Naive thymus-derived CD4-positive, alpha-beta T cell (primary cell): ENCODE measurements at regions not wholly inside any gene's neighbourhood (a gene's known extent, or its start where the extent isn't known, plus 50 kb on each side); places are given as distances from the start of the nearest gene placed in this dataset.
"Not testable (repeated sequence)": the region's sequence is repeated elsewhere in the genome, so short reads cannot be mapped to it uniquely, and the experiment has no call there.

Experiments used
- ATAC-seq: fragments of 150-1000 bp; cut with Tn5 transposase; 2 replicates; pipeline ENCODE4 v1.10.0; 2021; ENCODE audit warnings: mild to moderate bottlenecking, moderate library complexity
- CTCF ChIA-PET: fragments of 350-600 bp; sonication (Branson Sonifier 250); formaldehyde crosslinking; loops from one replicate; lab custom pipeline; 2021; ENCODE audit warnings: antibody characterized with exemption; lab: Charles Lee
- POLR2A ChIA-PET: fragments of 350-600 bp; sonication (Branson Sonifier 250); formaldehyde crosslinking; loops from one replicate; lab custom pipeline; 2021; ENCODE audit warnings: antibody characterized with exemption, inconsistent platforms; lab: Charles Lee
- DNase-seq, 9 donors: peaks; one replicate each; pipeline versions ENCODE4 v3.0.0 to v3.0.0-alpha.2; 2020 to 2022; ENCODE audit warnings: mixed read lengths in 1 of 9
- H3K27ac ChIP-seq: one replicate; pipeline ENCODE4 v1.7.0; 2013; ENCODE audit warnings: mild to moderate bottlenecking, low read depth, low read length, moderate library complexity
- H3K27me3 ChIP-seq, 2 donors: one replicate each; pipeline ENCODE4 v1.7.0; 2013; ENCODE audit warnings: low read length in 2 of 2, mild to moderate bottlenecking in 2 of 2, moderate library complexity in 2 of 2; ENCODE audit not compliant: control insufficient read depth in 2 of 2, insufficient read depth in 2 of 2
- H3K36me3 ChIP-seq, 3 experiments: 1 replicate in 2 of 3; 2 replicates in 1 of 3; pipeline ENCODE4 v1.7.0; 2013; ENCODE audit warnings: low read length in 3 of 3, mild to moderate bottlenecking in 3 of 3, moderate library complexity in 1 of 3; ENCODE audit not compliant: insufficient read depth in 3 of 3, control insufficient read depth in 2 of 3
- H3K4me1 ChIP-seq, 2 donors: one replicate each; pipeline ENCODE4 v1.7.0; 2013; ENCODE audit warnings: low read length in 2 of 2, mild to moderate bottlenecking in 2 of 2, moderate library complexity in 1 of 2; ENCODE audit not compliant: control insufficient read depth in 2 of 2, insufficient read depth in 2 of 2
- H3K4me3 ChIP-seq: 2 replicates; pipeline ENCODE4 v1.7.0; 2013; ENCODE audit warnings: mild to moderate bottlenecking, low read length
- H3K9me3 ChIP-seq, 3 experiments: 1 replicate in 2 of 3; 2 replicates in 1 of 3; pipeline ENCODE4 v1.7.0; 2013; ENCODE audit warnings: low read length in 3 of 3; ENCODE audit not compliant: control insufficient read depth in 2 of 3
- H3K27ac Mint-ChIP-seq, 9 donors: one replicate each; pipeline ENCODE4 v1.8.0; 2020 to 2022; ENCODE audit warnings: mixed read lengths in 9 of 9, mild to moderate bottlenecking in 8 of 9, moderate library complexity in 5 of 9, inconsistent platforms in 2 of 9
- H3K27me3 Mint-ChIP-seq, 5 donors: one replicate each; pipeline ENCODE4 v1.8.0; 2021 to 2022; ENCODE audit warnings: mixed read lengths in 5 of 5, mild to moderate bottlenecking in 1 of 5
- H3K36me3 Mint-ChIP-seq, 5 donors: one replicate each; pipeline ENCODE4 v1.8.0; 2020 to 2022; ENCODE audit warnings: mixed read lengths in 5 of 5, mild to moderate bottlenecking in 3 of 5, inconsistent platforms in 1 of 5
- H3K4me1 Mint-ChIP-seq, 7 donors: one replicate each; pipeline ENCODE4 v1.8.0; 2020 to 2022; ENCODE audit warnings: mixed read lengths in 7 of 7, mild to moderate bottlenecking in 3 of 7, inconsistent platforms in 1 of 7
- H3K4me3 Mint-ChIP-seq, 10 donors: one replicate each; pipeline ENCODE4 v1.8.0; 2020 to 2022; ENCODE audit warnings: mild to moderate bottlenecking in 10 of 10, mixed read lengths in 10 of 10, moderate library complexity in 6 of 10, inconsistent platforms in 2 of 10
- H3K9me3 Mint-ChIP-seq, 11 donors: one replicate each; pipeline ENCODE4 v1.8.0; 2020 to 2022; ENCODE audit warnings: mixed read lengths in 11 of 11, mild to moderate bottlenecking in 4 of 11, inconsistent platforms in 1 of 11, moderate library complexity in 1 of 11
- intact Hi-C, 2 donors: fragments of 100-400 bp; cut with micrococcal nuclease; formaldehyde crosslinking; loops; one replicate each; pipeline ENCODE4 v1.15.1; 2023

DNA sequence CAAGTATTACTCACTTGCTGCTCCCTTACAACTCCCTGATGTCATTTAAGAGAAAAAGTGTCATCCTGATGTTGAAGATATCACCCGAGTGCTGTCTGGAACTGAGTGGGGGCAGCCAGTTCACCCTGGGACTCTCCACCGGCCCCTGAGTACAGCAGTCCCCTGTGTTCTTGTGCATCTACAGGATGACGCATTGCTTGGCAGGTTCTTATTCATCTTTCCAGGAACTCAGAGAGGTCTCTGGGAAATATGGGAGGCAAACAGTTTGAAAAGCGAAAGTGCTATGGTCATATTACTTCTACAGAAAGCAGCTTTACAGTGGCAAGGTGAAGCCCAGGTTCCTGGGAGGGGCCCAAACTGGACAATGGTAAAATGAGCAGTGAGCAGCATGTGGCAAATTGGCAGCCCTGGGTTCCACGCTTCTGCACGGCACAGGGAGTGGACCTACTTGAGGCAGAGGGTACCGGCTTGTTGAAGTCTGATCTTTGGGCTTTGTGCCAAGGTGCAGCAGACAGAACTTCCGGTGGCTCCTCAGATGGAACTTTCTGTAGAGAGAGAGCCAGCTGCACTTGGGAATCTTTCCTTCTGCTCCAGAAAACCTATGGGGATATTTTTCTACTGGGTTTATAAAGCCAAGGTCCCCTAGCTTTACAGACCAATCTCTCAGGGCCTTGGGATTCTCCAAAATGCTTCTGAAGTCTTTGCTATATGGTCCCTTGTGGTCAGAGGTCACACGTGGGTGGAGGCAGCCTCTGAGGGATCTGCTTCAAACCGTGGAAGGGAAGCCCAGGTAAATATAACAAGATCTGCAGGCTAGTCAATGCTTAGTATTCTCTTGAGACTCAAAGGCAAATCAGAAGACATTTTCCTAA lies 128.3 kb downstream of the MAP3K7 start:
- CTCF ChIA-PET, result interaction anchor here (1.5 kb wide), 1 partner anchor 15 kb away, joined by 5 read pairs; no protein-coding TSS in a partner anchor
- Histone ChIP-seq H3K4me1 (peaks cover 25 to 30% of the 10 kb centered on the region in 2 donors), H3K27me3 (no peaks in the 10 kb centered on the region), H3K9me3 (no peaks in the 10 kb centered on the region), H3K4me3 (peak overlapping the region; percentile 26), H3K27ac (no peak overlapping the region), H3K36me3 (no peaks in the 10 kb centered on the region)
- H3K4me3 Mint-ChIP-seq, result peak overlapping the region in 9 of 10 donors; percentile 45 to 82 (median 74)
- POLR2A ChIA-PET, result interaction anchor here (1.6 kb wide), 1 partner anchor 17 kb away, joined by 6 read pairs; no protein-coding TSS in a partner anchor
- DNase-seq (peak in 6 of 9 donors; percentile 37 to 74 (median 48)), ATAC-seq (peak; percentile 70)
- H3K4me1 Mint-ChIP-seq, result peaks cover 23 to 65% (median 47%) of the 10 kb centered on the region in 7 donors
- H3K36me3 Mint-ChIP-seq, result peaks cover 0 to 18% (median 0%) of the 10 kb centered on the region in 5 donors
- peak overlapping the region in 8 of 9 donors; percentile 21 to 91 (median 80) for H3K27ac Mint-ChIP-seq
- no peaks in the 10 kb centered on the region for H3K27me3 Mint-ChIP-seq
- H3K9me3 Mint-ChIP-seq, result peaks cover 0 to 3% (median 0%) of the 10 kb centered on the region in 11 donors
- intact Hi-C loops, result loop anchor here in 1 of 2 donors (1.0 kb wide), 3 partner anchors 15 to 60 kb away; no protein-coding TSS in a partner anchor

- H3K4me1 Mint-ChIP-seq, result peaks cover 17 to 58% (median 41%) of the 10 kb centered on the region in 7 donors
- intact Hi-C loops, result loop anchor here (1.0 to 2.0 kb wide), 4 partner anchors 15 to 60 kb away; no protein-coding TSS in a partner anchor
Measured at GRCh38 chr6:90457867-90458259, 129.0 kb downstream of the MAP3K7 start.

GRCh38 chr6:90456997-90457866 lies 129.6 kb downstream of the MAP3K7 start:
- DNase-seq, H3K27me3 ChIP-seq, H3K9me3 ChIP-seq, H3K27ac ChIP-seq, H3K9me3 Mint-ChIP-seq, H3K36me3 ChIP-seq, H3K4me3 Mint-ChIP-seq, H3K27me3 Mint-ChIP-seq, H3K4me3 ChIP-seq, ATAC-seq: not testable (repeated sequence)
- ChIA-PET POLR2A (interaction anchor here (1.0 to 2.3 kb wide), 4 partner anchors 9 to 54 kb away, joined by 3 to 10 read pairs (median 4); no protein-coding TSS in a partner anchor), CTCF (interaction anchor here (0.7 to 1.5 kb wide), 3 partner anchors 13 to 58 kb away, joined by 3 to 5 read pairs (median 3); no protein-coding TSS in a partner anchor)
- Mint-ChIP-seq H3K4me1 (peaks cover 14 to 53% (median 35%) of the 10 kb centered on the region in 7 donors), H3K36me3 (peaks cover 0 to 15% (median 0%) of the 10 kb centered on the region in 5 donors), H3K27ac (peak overlapping the region in 4 of 9 donors; percentile 7 to 80 (median 58))
- intact Hi-C loops, result loop anchor here in 1 of 2 donors (1.0 to 2.0 kb wide), 2 partner anchors 13 to 16 kb away; no protein-coding TSS in a partner anchor
- H3K4me1 ChIP-seq, result peaks cover 18 to 23% of the 10 kb centered on the region in 2 donors

More at GRCh38 chr6:90457867-90458259, 129.0 kb downstream of the MAP3K7 start:
- H3K4me3 ChIP-seq, result no peak overlapping the region
- Mint-ChIP-seq H3K27me3 (no peaks in the 10 kb centered on the region), H3K9me3 (peaks cover 0 to 3% (median 0%) of the 10 kb centered on the region in 11 donors), H3K27ac (peak overlapping the region in 6 of 9 donors; percentile 21 to 91 (median 80)), H3K36me3 (peaks cover 0 to 18% (median 0%) of the 10 kb centered on the region in 5 donors), H3K4me3 (peak overlapping the region in 6 of 10 donors; percentile 45 to 82 (median 68))
- no peaks in the 10 kb centered on the region for H3K27me3 ChIP-seq
- H3K27ac ChIP-seq, result no peak overlapping the region
- no peaks in the 10 kb centered on the region for H3K36me3 ChIP-seq
- ATAC-seq (no peak), DNase-seq (no peak)
- ChIA-PET CTCF (interaction anchor here (1.5 kb wide), 1 partner anchor 14 kb away, joined by 5 read pairs; no protein-coding TSS in a partner anchor), POLR2A (interaction anchor here (1.0 to 1.4 kb wide), 3 partner anchors 10 to 55 kb away, joined by 3 to 4 read pairs (median 3); no protein-coding TSS in a partner anchor)
- H3K9me3 ChIP-seq, result no peaks in the 10 kb centered on the region
- peaks cover 18 to 23% of the 10 kb centered on the region in 2 donors for H3K4me1 ChIP-seq

DNA sequence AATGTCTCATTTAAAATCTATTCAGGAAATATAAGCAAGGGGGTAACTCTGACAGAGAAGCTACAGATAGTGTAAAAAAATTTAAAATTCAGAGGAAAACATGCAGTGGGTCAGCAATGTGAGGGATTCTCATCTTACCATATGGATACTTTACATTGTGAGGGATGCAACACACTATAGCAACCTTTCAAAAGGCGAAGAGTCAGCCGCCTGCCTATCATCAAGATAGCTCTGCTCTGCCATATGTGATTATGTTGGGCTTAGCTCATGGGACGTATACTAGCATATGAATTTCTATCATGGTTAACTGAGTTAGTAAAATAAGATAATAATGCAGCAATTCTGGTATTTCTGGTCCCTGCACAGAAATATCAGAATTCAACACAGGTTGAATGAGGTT lies 130.9 kb downstream of the MAP3K7 start:
- Histone ChIP-seq H3K4me1 (peaks cover 18 to 23% of the 10 kb centered on the region in 2 donors), H3K4me3 (no peak overlapping the region), H3K36me3 (no peaks in the 10 kb centered on the region), H3K27me3 (no peaks in the 10 kb centered on the region), H3K27ac (no peak overlapping the region), H3K9me3 (no peaks in the 10 kb centered on the region)
- Mint-ChIP-seq H3K27ac (no peak overlapping the region), H3K4me1 (peaks cover 14 to 48% (median 30%) of the 10 kb centered on the region in 7 donors), H3K27me3 (no peaks in the 10 kb centered on the region), H3K9me3 (peaks cover 0 to 6% (median 0%) of the 10 kb centered on the region in 11 donors), H3K4me3 (no peak overlapping the region), H3K36me3 (peaks cover 0 to 20% (median 0%) of the 10 kb centered on the region in 5 donors)
- ATAC-seq (no peak), DNase-seq (no peak)
- intact Hi-C loops, result loop anchor here in 1 of 2 donors (1.0 to 2.0 kb wide), 2 partner anchors 12 to 17 kb away; no protein-coding TSS in a partner anchor
- ChIA-PET CTCF (interaction anchor here (0.7 to 1.4 kb wide), 5 partner anchors 20 to 107 kb away, joined by 3 to 7 read pairs (median 3); no protein-coding TSS in a partner anchor), POLR2A (interaction anchor here (0.6 to 2.3 kb wide), 2 partner anchors 31 to 172 kb away, joined by 3 to 10 read pairs; no protein-coding TSS in a partner anchor)

DNA sequence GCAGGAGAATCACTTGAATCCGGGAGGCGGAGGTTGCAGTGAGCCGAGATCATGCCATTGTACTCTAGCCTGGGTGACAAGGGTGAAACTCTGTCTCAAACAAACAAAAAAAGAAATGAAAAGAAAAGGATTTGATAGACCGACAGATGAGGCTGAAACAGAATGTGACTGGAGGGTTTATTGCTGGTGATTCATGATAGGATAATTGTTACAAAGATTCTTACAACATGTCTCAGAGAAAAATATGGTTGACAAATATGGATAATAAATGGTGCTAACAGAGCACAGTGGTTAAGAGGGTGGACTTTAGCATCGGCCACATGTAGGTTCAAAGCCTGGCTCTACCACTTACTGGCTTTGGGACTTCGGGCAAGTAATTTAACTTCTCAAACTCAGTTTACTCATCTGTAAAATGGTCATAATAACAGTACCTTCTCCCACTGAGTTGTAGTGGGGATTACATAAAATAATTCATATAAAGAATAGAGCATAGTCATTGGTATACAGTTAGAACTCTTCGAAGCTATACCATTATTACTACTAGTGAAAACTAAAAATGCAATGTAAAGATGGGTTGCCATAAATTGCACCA lies 131.9 kb downstream of the MAP3K7 start:
- H3K4me1 ChIP-seq, result peaks cover 10 to 19% of the 10 kb centered on the region in 2 donors
- H3K4me3 ChIP-seq, result no peak overlapping the region
- no peak for DNase-seq
- Mint-ChIP-seq H3K27me3 (no peaks in the 10 kb centered on the region), H3K9me3 (peaks cover 0 to 8% (median 0%) of the 10 kb centered on the region in 11 donors), H3K36me3 (peaks cover 0 to 20% (median 0%) of the 10 kb centered on the region in 5 donors), H3K4me1 (peaks cover 8 to 48% (median 22%) of the 10 kb centered on the region in 7 donors), H3K4me3 (no peak overlapping the region), H3K27ac (no peak overlapping the region)
- POLR2A ChIA-PET, result interaction anchor here (0.7 to 2.3 kb wide), 2 partner anchors 13 to 30 kb away, joined by 4 to 10 read pairs; no protein-coding TSS in a partner anchor
- intact Hi-C loops, result loop anchor here in 1 of 2 donors (1.0 kb wide), 1 partner anchor 8 kb away; no protein-coding TSS in a partner anchor
- no peak overlapping the region for H3K27ac ChIP-seq
- H3K9me3 ChIP-seq, result no peaks in the 10 kb centered on the region
- H3K36me3 ChIP-seq, result no peaks in the 10 kb centered on the region
- no peaks in the 10 kb centered on the region for H3K27me3 ChIP-seq
- no peak for ATAC-seq
- CTCF ChIA-PET, result interaction anchor here (0.7 to 1.4 kb wide), 3 partner anchors 31 to 106 kb away, joined by 3 to 7 read pairs (median 4); no protein-coding TSS in a partner anchor
